Ovary (tissue), 3 donors: ENCODE measurements at regions not wholly inside any gene's neighbourhood (a gene's known extent, or its start where the extent isn't known, plus 50 kb on each side); places are given as distances from the start of the nearest gene placed in this dataset.

Source experiments
- EP300 ChIP-seq: sonication (generic); formaldehyde crosslinking; IDR thresholded peaks from one replicate; pipeline ENCODE4 v1.6.1; 2017; ENCODE audit warnings: antibody characterized with exemption
- POLR2A ChIP-seq: fragments of 450-650 bp; IDR thresholded peaks from one replicate; pipeline ENCODE4 v1.6.1; 2017; ENCODE audit warnings: antibody characterized with exemption, mild to moderate bottlenecking, moderate library complexity
- TF ChIP-seq, protein P1 (sequence below), 3 donors: fragments of 450-650 bp in 2 of 3; fragments of 200-600 bp in 1 of 3; IDR thresholded peaks; one replicate each; pipeline versions ENCODE4 v1.5.1 to v1.8.0; 2016 to 2022; ENCODE audit warnings: antibody characterized with exemption in 3 of 3, mild to moderate bottlenecking in 1 of 3
- donor health status: DM: no; HTN: no; CAD: no.

DNA sequence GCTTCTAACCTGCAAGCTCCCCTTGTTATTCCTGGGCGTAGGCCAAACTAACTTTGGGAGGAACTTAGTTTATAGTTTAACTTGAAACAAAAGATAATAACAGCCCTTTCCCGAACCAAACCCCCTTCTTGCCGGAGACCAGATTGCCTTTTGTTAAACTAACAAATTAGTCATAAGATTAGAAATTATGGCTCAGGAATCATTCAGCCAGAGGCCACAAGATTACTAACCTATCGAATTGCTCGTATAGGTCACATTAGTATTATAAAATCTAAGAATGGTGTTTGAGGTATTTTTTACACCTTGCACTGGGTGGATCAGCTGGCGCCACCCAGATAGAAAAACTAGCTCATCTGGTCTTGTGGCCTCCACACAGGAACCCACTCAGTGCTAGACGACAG lies 65.3 kb upstream of the RAP2B start:
- TF ChIP-seq, protein P1, sequence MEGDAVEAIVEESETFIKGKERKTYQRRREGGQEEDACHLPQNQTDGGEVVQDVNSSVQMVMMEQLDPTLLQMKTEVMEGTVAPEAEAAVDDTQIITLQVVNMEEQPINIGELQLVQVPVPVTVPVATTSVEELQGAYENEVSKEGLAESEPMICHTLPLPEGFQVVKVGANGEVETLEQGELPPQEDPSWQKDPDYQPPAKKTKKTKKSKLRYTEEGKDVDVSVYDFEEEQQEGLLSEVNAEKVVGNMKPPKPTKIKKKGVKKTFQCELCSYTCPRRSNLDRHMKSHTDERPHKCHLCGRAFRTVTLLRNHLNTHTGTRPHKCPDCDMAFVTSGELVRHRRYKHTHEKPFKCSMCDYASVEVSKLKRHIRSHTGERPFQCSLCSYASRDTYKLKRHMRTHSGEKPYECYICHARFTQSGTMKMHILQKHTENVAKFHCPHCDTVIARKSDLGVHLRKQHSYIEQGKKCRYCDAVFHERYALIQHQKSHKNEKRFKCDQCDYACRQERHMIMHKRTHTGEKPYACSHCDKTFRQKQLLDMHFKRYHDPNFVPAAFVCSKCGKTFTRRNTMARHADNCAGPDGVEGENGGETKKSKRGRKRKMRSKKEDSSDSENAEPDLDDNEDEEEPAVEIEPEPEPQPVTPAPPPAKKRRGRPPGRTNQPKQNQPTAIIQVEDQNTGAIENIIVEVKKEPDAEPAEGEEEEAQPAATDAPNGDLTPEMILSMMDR (IDR thresholded peaks at IDR 0.05), result no peak
- TF ChIP-seq EP300 (no peak), POLR2A (no peak)
